GM18907 (cell line): ENCODE measurements at regions not wholly inside any gene's neighbourhood (a gene's known extent, or its start where the extent isn't known, plus 50 kb on each side); places are given as distances from the start of the nearest gene placed in this dataset.

Source experiments
- ATAC-seq: cut with Tn5 transposase; IDR thresholded peaks from one replicate; pipeline ENCODE4 v1.9.1; 2021; ENCODE audit warnings: mild to moderate bottlenecking, moderate library complexity; ENCODE audit not compliant: unreplicated experiment

DNA sequence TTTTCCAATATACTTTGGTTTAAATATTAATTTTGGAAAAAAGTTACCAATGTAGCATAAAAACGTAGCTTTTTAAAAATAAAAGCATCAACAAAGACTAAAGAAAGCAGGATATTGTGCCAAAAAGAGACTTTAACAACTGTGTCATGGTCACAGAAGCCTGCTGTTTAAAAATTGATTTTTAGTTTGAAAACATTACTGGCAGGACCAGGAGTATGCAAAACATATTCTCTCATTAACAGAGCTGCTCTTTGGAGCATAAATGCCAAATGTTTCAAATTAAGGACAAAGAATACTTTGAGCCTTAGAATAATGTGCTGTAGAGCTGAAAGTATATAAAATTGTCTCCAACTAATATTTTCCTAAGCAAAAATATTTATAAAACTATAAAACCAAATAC, 279.0 kb downstream of the ARAP2 start:
- ATAC-seq, result peak; percentile 78

DNA sequence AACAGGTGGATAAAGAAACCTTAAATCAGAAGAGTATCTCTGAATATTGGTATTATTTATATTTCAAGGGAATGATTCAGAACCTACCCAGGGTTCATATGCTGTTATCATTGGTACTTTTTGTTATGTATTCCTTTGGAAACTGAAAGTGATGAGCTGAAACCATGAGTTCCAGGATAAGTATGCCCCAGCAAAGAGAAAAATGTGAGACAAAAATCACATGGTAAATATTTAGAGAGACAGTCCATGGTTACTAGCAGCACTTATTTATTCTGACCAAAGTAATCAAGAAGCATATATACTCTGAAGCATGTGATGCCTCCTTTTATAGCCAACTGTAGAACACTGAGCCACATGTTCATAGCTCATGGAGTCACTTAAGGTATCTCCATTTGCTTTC, 277.7 kb downstream of the ARAP2 start:
- peak; percentile 45 for ATAC-seq

DNA sequence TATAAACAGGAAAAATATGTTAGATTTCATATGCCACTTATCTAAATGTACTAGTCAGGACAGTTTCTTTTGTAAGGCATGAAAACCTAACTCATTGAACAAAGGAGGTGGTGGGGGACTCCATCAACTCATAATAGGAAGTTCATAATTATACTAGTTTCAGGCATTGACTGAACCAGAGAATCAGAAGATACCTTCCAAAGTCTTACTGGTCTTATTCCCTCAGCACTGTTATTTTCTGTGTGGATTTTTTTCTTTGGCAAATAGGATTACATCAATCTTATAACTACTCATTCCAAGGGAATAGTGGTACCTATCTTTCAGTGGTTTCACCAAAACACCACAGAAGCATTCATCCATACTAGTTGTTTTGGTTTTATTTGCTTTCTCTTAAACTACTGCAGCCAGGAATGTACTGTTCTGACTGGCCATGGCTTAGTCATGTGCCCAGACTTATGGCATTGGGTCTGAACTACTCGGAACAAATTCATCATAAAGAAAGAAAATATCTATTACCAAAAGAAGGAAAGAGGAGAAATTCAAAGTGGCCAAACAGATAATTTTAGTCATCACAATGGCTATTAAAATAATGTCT, 273.9 kb downstream of the ARAP2 start:
- ATAC-seq, result peak; percentile 75

DNA sequence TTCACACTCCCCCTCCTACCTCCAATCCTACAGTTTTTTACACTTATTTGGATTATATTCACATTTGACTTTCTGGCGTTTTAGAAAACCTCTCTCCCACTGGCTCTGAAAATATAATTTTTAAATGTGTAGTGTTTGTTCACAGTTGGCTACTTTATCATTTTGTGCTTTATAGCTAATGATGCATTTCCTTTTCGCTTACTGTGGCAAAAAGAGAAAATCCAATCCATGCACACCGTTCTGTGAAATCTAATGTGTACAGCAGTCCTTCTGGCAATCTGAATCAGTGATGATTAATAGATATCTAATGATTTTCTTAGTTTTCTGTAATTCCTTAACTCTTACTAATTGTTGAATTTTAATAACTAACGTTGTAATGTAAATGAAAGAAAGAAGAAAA, 271.5 kb downstream of the ARAP2 start:
- no peak for ATAC-seq

DNA sequence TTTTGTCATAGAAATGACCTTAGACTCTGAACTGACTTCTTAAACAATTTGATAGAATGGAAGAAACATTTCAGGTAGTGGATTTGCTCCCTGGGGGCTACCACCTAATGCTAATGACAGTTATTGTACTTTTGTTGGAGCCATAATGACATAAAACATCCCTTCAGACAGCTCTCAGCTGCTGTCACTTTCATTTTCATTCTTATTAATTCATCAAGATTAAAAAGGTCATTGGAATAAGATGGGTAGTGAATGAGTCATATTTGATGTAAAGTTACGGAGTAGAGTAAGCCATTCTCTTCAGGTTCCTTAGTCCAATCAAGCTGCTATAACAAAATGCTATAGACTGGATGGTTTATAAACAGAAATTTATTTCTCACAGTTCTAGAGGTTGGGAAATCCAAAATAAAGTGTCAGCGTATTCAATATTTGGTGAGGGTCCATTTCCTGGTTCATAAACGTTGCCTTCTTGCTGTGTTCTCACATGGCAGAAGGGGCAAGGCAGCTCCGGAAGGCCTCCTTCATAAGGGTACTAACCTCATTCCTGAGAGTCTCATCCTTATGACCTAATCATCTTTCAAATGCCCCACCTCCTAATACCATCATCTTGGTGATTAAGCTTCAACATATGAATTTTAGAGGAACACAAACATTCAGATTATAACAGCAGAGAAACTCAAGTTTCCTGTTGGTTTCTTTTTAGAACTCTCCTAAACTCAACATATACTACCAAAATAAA, 268.5 kb downstream of the ARAP2 start:
- peak; percentile 73 for ATAC-seq

DNA sequence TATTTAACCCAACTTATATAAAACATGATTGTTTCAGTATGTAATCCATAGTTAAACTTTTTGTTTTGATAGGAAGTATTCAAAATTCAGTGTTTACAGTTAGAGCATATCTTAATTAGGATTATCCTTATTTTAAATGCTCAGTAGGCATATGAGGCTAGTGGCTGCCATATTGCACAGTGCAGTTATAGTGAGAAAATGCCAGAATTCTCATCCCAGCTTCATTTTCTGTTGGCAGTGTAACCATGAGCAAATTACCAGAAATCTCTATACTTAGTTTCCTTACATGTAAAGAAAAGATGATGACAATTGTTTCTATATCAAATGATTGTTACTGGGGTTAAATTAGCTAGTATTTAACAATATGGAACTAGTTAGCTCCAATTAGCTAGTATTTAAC, 265.8 kb downstream of the ARAP2 start:
- no peak for ATAC-seq

DNA sequence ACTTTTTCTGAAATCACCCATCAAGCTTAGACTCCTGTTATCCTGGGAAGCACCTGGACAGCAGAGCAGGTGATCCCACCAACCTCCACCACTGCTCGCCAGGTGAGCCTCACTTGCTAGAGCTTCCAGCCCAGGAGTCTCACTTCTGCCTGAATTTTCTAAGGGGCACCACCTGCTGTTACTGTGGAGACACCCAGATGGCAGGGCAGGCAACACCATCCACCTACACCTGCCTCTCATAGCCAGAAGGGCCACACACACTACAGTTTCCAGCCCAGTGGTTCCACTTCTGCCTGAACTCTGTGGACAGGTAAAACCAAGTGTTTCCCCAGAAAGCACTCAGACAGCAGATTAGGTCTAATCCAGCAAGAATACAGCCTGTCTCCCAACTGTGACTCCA, 262.0 kb downstream of the ARAP2 start:
- no peak for ATAC-seq

DNA sequence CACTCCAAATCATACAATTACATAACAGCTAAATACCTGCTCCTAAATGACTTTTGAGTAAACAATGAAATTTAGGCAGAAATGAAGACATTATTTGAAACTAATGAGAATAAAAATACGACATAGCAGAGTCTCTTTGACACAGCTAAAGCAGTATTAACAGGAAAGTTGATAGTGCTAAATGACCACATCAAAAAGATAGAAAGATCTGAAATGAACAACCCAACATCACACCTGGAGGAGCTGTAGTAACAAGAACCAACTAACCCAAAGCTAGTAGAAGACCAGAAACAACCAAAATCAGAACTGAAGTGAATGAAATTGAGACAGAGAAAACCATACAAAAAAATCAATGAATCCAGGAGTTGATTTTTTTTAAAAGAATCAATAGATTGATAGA, 257.8 kb downstream of the ARAP2 start:
- no peak for ATAC-seq

DNA sequence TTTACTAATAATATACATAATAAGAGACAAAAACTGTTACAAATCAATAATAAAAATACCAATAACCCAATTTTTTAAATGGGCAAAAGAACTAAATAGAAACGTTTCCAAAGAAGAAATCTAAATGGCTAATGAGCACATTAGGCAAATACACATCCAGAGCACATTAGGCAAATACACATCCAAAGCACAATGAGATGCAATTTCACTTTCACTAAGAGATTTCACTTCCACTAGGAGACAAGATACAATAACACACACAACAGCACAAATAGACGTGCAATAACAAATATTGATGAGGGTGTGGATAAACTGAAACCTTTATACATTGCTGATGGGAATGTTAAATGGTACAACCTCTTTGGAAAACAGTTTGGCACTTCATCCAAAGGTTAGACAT, 250.7 kb downstream of the ARAP2 start:
- peak; percentile 52 for ATAC-seq

DNA sequence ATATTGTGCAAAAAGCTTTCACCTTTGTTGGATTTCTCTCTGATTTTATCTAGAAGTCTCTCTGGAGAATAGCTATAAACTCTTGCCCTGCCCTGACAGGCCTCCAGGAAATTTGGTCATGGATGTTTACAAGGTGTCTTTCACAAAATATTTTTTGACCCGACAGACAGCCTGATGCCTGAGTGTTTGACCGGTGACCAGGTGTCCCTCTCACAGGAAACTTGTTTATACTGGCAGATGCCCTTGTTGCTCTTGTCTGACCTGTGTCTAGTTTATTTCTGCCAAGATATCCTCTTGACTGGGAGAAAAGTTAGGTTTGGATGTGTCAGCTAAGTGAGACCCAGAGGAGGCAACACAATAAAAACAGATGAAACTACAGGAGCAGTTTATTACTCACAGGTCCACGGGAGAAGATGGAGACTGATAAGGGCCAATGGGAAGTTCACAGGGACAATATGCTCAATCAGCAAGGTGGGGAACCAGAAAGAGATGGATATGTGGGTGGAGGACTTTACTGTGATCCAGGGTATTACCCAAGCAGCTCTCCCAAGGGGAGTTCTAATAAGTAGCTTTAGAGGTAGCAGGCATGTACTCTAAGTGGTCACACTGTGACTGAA, 243.3 kb downstream of the ARAP2 start:
- no peak for ATAC-seq

DNA sequence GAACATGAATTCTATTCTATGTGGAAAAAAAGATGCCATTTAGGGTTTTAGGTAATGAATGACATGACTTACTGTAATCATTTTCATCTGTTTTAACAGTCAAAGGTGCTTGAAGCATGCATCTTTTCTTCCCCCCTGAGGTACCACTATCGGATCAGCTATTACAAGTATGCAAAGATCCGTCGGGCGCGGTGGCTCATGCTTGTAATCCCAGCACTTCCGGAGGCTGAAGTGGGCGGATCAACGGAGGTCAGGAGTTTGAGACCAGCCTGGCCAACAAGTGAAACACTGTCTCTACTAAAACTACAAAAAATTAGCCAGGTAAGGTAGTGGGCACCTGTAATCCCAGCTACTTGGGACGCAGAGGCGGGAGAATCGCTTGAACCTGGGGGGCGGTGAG, 241.3 kb downstream of the ARAP2 start:
- ATAC-seq, result no peak

DNA sequence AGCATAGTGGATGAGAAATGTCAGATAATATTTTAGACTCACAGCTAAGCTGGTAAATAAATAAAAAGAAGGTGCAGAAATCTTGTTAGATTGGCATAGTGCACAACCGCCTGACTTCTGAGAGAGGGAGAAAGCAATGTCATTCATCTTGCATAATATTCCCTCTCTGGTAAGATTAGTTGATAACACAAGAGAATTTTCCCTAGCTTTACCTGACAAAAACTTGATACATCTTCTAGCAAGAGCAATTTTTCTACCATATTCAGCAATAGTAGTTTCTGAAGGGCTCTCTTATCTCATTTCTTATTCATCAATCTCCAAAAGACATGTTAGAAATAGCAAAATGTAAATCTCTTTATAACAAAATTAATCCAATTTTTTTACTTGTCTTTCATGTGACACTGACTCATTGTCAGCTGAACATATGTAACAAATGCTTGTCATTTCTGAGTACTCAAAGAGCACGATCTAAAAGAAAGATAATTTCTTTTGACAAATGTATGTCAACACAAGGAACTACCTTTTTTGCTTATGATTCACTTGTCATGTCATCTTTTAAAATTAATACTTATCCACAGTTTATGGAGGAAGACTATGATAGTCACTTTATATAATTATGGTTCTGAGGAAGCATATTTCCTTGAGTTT, 240.0 kb downstream of the ARAP2 start:
- no peak for ATAC-seq

DNA sequence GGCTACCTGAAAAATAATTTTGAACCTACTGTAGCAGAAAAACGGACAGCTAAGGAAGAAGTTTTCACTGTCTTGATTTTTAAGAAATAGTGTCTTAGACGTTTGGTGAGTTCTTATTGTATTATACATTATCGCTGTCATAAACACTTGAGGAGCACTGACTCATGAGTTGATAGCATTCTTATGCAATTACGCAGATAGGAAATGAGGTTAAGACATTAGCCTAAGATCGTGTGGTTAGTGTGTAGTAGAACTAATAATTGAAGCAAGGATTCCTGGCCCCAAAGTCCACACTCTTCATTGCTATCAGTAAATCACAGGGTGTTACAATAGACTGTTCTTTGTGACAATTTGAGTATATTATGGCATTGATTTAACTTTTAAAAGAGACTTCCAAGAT, 238.1 kb downstream of the ARAP2 start:
- no peak for ATAC-seq

DNA sequence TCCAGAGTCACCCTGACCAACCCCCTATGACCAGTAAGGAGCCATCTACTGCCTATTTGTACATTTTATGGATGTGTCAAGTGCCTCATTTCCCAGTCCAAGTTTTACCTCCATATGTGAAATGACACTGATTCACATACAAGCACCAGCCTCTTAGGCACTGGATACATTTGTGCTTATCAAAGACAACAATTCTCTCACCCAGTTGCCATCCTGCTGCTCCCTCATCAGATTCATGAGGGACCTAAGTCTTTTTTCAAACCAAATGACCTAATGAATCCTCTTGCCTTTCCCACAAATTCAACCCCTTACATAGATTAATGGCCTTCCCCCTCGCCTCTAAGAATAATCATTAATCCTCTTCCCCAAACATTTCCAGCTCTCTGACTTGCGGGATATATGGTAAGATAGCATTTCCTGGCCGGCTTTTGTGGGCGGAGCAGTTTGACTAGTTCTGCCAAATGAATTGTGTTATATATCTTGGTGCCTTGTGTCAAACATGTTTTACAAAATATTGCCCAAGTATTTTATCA, 233.9 kb downstream of the ARAP2 start:
- no peak for ATAC-seq

DNA sequence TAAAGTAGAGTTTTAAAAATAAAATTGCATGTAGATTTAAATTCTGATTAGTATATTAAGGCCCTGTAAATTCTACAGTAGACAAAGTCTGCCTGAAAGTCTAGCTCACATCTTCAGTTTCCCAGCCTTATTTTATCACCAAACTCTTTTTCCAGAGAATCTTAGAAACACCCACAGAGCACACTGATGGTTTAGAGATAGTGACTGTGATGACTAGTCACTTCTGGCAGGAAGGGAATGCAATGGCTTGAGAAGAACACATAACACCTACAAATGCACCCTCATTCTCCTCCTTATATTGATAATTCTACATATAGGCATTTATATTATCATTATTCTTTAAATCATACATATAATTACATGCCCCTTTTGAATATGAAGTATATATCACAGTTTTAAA, 232.9 kb downstream of the ARAP2 start:
- ATAC-seq, result no peak

DNA sequence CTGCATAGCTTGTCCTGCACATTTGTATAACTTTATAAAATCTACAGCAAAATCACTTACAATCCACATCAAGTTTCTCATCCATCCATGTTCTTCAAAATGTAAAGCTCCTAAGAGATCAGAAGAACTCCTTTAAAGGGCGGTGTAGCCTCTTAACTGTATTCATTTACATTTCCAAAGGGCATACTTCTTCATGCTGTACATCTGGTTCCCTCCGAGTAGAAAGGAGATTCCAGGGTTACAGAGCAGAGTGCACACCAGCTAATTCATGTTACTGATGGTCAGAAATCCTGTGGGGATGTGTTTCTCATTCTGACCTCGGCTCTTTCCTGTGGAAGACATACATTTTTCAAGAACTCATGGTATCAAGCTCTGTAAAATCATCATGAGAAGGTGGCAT, 231.8 kb downstream of the ARAP2 start:
- ATAC-seq, result no peak

DNA sequence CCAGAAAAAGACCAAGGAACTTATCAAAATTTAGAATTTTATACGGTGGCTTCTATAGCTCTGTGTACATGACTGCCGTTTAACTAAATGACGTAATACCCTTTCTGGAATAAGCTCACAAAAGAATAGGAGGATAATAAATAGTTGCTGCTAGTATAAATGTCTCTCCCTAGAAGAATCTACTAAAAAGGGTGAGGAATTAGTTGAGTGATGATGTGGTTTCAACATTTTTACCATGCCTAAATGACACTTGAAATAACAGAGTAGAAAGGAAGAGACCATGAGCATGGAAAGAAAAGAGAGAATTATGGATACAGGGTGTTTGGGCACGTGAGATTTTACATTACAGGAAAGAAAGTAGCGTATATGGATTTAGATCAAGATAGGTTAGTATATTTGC, 231.1 kb downstream of the ARAP2 start:
- no peak for ATAC-seq
